ENCODE measurements at regions not wholly inside any gene's neighbourhood (a gene's known extent, or its start where the extent isn't known, plus 50 kb on each side); places are given as distances from the start of the nearest gene placed in this dataset.

DNA sequence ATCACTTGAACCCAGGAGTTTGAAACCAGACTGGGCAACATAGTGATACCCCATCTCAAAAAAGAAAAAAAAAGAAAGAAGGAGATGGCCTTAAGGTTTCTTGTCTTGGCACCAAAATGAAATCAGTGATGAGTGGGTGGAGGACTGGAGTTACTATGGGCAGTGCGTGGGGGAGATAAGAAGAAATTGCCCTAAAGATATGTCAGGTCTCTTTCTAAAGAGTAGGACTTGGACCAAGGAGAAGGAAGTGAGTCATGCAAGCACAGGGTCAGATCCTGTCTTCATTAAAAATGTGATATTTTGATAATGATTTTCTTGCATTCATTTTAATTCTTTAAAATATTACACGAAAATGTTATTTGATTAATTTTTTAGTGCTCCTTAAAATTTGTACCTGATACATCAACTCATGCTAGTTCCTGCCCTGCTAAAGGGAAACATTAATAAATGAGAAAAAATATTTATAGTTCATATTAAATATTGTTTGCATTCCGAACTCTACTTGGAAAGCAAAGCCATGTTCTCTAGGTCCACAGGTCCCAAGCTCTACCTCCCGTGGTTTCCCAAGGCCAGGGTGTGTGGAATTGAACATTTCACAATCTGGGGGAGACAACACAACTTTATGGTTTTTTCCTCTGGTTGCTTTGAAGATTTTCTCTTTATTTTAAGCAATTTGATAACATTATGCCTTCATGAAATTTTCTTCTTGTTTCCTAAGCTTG is 62.6 kb upstream of the CTLA4 start:
- no peak for TF ChIP-seq RAD21 (IDR thresholded peaks at IDR 0.05; ENCODE audit: low read depth)

DNA sequence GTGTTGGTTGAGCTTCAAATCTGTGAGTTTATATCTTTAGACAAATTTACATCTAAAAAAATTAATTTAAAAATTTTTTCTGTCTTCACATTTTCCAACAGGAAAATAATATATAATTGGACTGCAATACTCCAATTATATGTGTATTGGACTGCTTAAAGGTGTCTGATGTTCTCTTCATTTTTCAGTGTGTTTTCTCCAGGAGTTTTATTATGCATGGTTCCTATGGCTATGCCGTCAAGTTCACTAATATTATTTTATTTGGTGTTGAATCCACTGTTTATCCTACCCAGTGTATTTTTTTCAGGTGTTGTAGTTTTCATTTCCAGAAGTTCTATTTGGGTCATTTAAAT is 62.1 kb upstream of the CTLA4 start:
- no peak for TF ChIP-seq NFIC (IDR thresholded peaks at IDR 0.05)
- TF ChIP-seq TCF12 (IDR thresholded peaks at IDR 0.05; ENCODE audit: low read depth), result no peak
- TF ChIP-seq CREB1 (IDR thresholded peaks at IDR 0.05; ENCODE audit: low read depth), result no peak
- TF ChIP-seq ZBTB7A (IDR thresholded peaks at IDR 0.05; ENCODE audit: low read depth), result no peak
- no peak for TF ChIP-seq RAD21 (IDR thresholded peaks at IDR 0.05; ENCODE audit: low read depth)
- TF ChIP-seq, protein P1, sequence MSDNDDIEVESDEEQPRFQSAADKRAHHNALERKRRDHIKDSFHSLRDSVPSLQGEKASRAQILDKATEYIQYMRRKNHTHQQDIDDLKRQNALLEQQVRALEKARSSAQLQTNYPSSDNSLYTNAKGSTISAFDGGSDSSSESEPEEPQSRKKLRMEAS (IDR thresholded peaks at IDR 0.05), result no peak
- TF ChIP-seq YY1 (IDR thresholded peaks at IDR 0.05; ENCODE audit: low read depth), result no peak
- TF ChIP-seq, protein P2, sequence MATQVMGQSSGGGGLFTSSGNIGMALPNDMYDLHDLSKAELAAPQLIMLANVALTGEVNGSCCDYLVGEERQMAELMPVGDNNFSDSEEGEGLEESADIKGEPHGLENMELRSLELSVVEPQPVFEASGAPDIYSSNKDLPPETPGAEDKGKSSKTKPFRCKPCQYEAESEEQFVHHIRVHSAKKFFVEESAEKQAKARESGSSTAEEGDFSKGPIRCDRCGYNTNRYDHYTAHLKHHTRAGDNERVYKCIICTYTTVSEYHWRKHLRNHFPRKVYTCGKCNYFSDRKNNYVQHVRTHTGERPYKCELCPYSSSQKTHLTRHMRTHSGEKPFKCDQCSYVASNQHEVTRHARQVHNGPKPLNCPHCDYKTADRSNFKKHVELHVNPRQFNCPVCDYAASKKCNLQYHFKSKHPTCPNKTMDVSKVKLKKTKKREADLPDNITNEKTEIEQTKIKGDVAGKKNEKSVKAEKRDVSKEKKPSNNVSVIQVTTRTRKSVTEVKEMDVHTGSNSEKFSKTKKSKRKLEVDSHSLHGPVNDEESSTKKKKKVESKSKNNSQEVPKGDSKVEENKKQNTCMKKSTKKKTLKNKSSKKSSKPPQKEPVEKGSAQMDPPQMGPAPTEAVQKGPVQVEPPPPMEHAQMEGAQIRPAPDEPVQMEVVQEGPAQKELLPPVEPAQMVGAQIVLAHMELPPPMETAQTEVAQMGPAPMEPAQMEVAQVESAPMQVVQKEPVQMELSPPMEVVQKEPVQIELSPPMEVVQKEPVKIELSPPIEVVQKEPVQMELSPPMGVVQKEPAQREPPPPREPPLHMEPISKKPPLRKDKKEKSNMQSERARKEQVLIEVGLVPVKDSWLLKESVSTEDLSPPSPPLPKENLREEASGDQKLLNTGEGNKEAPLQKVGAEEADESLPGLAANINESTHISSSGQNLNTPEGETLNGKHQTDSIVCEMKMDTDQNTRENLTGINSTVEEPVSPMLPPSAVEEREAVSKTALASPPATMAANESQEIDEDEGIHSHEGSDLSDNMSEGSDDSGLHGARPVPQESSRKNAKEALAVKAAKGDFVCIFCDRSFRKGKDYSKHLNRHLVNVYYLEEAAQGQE (IDR thresholded peaks at IDR 0.05; ENCODE audit: low read depth), result no peak
- TF ChIP-seq, protein P3, sequence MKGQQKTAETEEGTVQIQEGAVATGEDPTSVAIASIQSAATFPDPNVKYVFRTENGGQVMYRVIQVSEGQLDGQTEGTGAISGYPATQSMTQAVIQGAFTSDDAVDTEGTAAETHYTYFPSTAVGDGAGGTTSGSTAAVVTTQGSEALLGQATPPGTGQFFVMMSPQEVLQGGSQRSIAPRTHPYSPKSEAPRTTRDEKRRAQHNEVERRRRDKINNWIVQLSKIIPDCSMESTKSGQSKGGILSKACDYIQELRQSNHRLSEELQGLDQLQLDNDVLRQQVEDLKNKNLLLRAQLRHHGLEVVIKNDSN (IDR thresholded peaks at IDR 0.05), result no peak
- no peak for TF ChIP-seq CEBPB (IDR thresholded peaks at IDR 0.05)
- no peak for TF ChIP-seq FOXM1 (IDR thresholded peaks at IDR 0.05; ENCODE audit: borderline replicate concordance, low read depth)
- TF ChIP-seq EP300 (IDR thresholded peaks at IDR 0.05; ENCODE audit: borderline replicate concordance), result no peak
- TF ChIP-seq TAF1 (IDR thresholded peaks at IDR 0.05; ENCODE audit: low read depth), result no peak

DNA sequence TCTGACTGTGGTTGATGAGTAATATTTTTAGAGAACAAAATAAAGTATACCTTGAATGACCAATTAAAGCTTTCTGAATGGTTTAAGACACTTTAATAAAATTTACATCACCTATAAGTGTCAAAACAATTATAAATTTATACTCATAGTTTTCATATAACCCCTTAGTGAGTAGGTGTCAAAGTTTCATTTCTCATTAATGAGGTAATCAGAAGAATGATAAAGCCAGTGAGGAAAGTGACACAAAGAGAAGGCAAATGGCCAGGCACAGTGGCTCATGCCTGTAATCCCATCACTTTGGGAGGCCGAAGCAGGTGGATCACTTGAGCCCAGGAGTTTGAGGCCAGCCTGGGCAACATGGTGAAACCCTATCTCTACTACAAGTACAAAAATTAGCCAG is 60.8 kb upstream of the CTLA4 start:
- TF ChIP-seq ZBTB7A (IDR thresholded peaks at IDR 0.05; ENCODE audit: low read depth) (no peak), RAD21 (IDR thresholded peaks at IDR 0.05; ENCODE audit: low read depth) (no peak), EGR1 (IDR thresholded peaks at IDR 0.05) (no peak), TCF12 (IDR thresholded peaks at IDR 0.05; ENCODE audit: low read depth) (no peak), YY1 (IDR thresholded peaks at IDR 0.05; ENCODE audit: low read depth) (no peak), TEAD4 (IDR thresholded peaks at IDR 0.05) (no peak), EP300 (IDR thresholded peaks at IDR 0.05; ENCODE audit: borderline replicate concordance) (no peak), CREB1 (IDR thresholded peaks at IDR 0.05; ENCODE audit: low read depth) (no peak), TAF1 (IDR thresholded peaks at IDR 0.05; ENCODE audit: low read depth) (no peak), NFIC (IDR thresholded peaks at IDR 0.05) (no peak), FOXM1 (IDR thresholded peaks at IDR 0.05; ENCODE audit: borderline replicate concordance, low read depth) (no peak), CEBPB (IDR thresholded peaks at IDR 0.05) (no peak)
- TF ChIP-seq, protein P2 (IDR thresholded peaks at IDR 0.05; ENCODE audit: low read depth), result no peak
- TF ChIP-seq, protein P3 (IDR thresholded peaks at IDR 0.05), result no peak
- TF ChIP-seq, protein P1 (IDR thresholded peaks at IDR 0.05), result no peak

DNA sequence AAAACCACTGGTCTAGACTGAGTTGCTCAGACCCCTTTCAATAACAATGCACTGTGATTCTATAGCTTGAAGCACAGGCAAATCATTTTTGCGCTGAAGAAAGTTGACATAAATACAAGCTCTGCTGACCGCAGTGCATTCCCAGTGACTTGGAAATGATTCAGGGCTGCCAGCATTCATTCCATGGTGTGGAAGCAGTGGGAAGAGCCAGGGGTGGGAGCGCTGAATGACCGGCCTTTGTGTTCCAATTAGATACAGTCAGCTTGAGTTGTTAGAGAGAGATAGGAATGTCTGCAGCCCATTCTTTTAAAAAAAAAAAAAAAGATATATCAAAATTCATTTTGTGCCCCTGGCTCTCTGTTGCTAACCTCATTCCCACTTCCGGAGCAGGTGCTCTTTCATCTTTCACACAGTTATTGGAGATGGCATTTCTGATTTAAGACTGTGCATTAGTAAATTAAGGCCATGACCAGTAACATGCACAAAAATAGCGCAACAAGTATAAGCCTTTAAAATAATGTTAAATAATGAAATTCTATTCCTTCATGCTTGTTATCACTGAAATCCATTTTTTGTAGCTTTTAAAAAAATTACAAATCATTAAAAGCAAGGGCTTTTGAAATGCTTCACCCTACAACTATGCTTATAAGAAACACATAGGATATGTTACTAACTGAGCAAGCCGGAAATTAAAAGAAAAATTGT is 59.4 kb upstream of the CTLA4 start:
- no peak for TF ChIP-seq TCF12 (IDR thresholded peaks at IDR 0.05; ENCODE audit: low read depth)
- TF ChIP-seq EGR1 (IDR thresholded peaks at IDR 0.05), result no peak
- TF ChIP-seq, protein P1 (IDR thresholded peaks at IDR 0.05), result no peak
- TF ChIP-seq RAD21 (IDR thresholded peaks at IDR 0.05; ENCODE audit: low read depth), result no peak
- no peak for TF ChIP-seq FOXM1 (IDR thresholded peaks at IDR 0.05; ENCODE audit: borderline replicate concordance, low read depth)
- no peak for TF ChIP-seq CEBPB (IDR thresholded peaks at IDR 0.05)
- no peak for TF ChIP-seq YY1 (IDR thresholded peaks at IDR 0.05; ENCODE audit: low read depth)
- TF ChIP-seq NFIC (IDR thresholded peaks at IDR 0.05), result no peak
- TF ChIP-seq, protein P2 (IDR thresholded peaks at IDR 0.05; ENCODE audit: low read depth), result no peak

Measured in Ishikawa (cell line).